ENCODE measurements at regions not wholly inside any gene's neighbourhood (a gene's known extent, or its start where the extent isn't known, plus 50 kb on each side); places are given as distances from the start of the nearest gene placed in this dataset.

GRCh38 chr6:165096868-165097267, 212.5 kb downstream of the C6orf118 start:
- DNase-seq (ENCODE audit: extremely low spot score), result no peak
- TF ChIP-seq CTCF (IDR thresholded peaks at IDR 0.05; ENCODE audit: control extremely low read depth, extremely low read depth, low read depth, missing control alignments), result no peak
- ChIA-PET POLR2A (no interaction called here), CTCF (interaction anchor here (1.6 kb wide), 1 partner anchor 9 kb away, joined by 3 read pairs; no protein-coding TSS in a partner anchor)

GRCh38 chr6:165096209-165096608, 213.2 kb downstream of the C6orf118 start:
- DNase-seq (ENCODE audit: extremely low spot score), result no peak
- POLR2A ChIA-PET, result no interaction called here
- CTCF ChIA-PET, result interaction anchor here (1.6 kb wide), 1 partner anchor 9 kb away, joined by 3 read pairs; no protein-coding TSS in a partner anchor
- TF ChIP-seq CTCF (IDR thresholded peaks at IDR 0.05; ENCODE audit: control extremely low read depth, extremely low read depth, low read depth, missing control alignments), result no peak

GRCh38 chr6:165092881-165093595, 216.4 kb downstream of the C6orf118 start:
- no peak for TF ChIP-seq CTCF (IDR thresholded peaks at IDR 0.05; ENCODE audit: control extremely low read depth, extremely low read depth, low read depth, missing control alignments)
- no peak for DNase-seq (ENCODE audit: extremely low spot score)
- POLR2A ChIA-PET, result no interaction called here
- CTCF ChIA-PET, result interaction anchor here (1.8 kb wide), 1 partner anchor 19 kb away, joined by 4 read pairs; no protein-coding TSS in a partner anchor

- ChIA-PET CTCF (interaction anchor here (0.9 kb wide), 1 partner anchor 29 kb away, joined by 3 read pairs; no protein-coding TSS in a partner anchor), POLR2A (no interaction called here)
- DNase-seq (ENCODE audit: extremely low spot score), result no peak
- no peak for TF ChIP-seq CTCF (IDR thresholded peaks at IDR 0.05; ENCODE audit: control extremely low read depth, extremely low read depth, low read depth, missing control alignments)
These were observed 218.2 kb downstream of the C6orf118 start for GRCh38 chr6:165091121-165091785.

- TF ChIP-seq CTCF (IDR thresholded peaks at IDR 0.05; ENCODE audit: control extremely low read depth, extremely low read depth, low read depth, missing control alignments), result no peak
- ChIA-PET POLR2A (no interaction called here), CTCF (no interaction called here)
- DNase-seq (ENCODE audit: extremely low spot score), result no peak
These were observed 219.2 kb downstream of the C6orf118 start for GRCh38 chr6:165090242-165090641.

- CTCF ChIA-PET, result no interaction called here
- no peak for TF ChIP-seq CTCF (IDR thresholded peaks at IDR 0.05; ENCODE audit: control extremely low read depth, extremely low read depth, low read depth, missing control alignments)
- DNase-seq (ENCODE audit: extremely low spot score), result no peak
- POLR2A ChIA-PET, result no interaction called here
These were observed 222.6 kb downstream of the C6orf118 start for GRCh38 chr6:165086814-165087213.

All from GM10248 (cell line).